Common myeloid progenitor, CD34-positive (primary cell): ENCODE measurements at regions not wholly inside any gene's neighbourhood (a gene's known extent, or its start where the extent isn't known, plus 50 kb on each side); places are given as distances from the start of the nearest gene placed in this dataset.

Source experiments
- CTCF ChIA-PET: fragments of 350-600 bp; sonication (Branson Sonifier 250); formaldehyde crosslinking; loops from one replicate; lab custom pipeline; 2021; ENCODE audit warnings: antibody characterized with exemption; lab: Charles Lee
- POLR2A ChIA-PET: fragments of 350-600 bp; sonication (Branson Sonifier 250); formaldehyde crosslinking; loops from one replicate; lab custom pipeline; 2021; ENCODE audit warnings: antibody characterized with exemption; lab: Charles Lee
- DNase-seq, 3 donors: peaks; one replicate each; pipeline versions ENCODE4 v3.0.0 to v3.0.0-alpha.2; 2013
- H3K27ac ChIP-seq, 2 experiments: 1 replicate in 1 of 2; 2 replicates in 1 of 2; pipeline ENCODE4 v1.7.0; 2013; ENCODE audit warnings: inconsistent platforms in 2 of 2, low read length in 2 of 2, mild to moderate bottlenecking in 2 of 2, low read depth in 1 of 2, moderate library complexity in 1 of 2; ENCODE audit not compliant: severe bottlenecking in 2 of 2, insufficient read depth in 1 of 2, poor library complexity in 1 of 2
- H3K27me3 ChIP-seq, 5 experiments: replicated peaks in 2 of 5; 1 replicate in 3 of 5; 2 replicates in 2 of 5; pipeline versions ENCODE4 v1.6.1 to v1.7.0; 2013; ENCODE audit warnings: low read length in 4 of 5, mild to moderate bottlenecking in 2 of 5, moderate library complexity in 2 of 5, inconsistent platforms in 1 of 5; ENCODE audit not compliant: insufficient read depth in 5 of 5, control insufficient read depth in 4 of 5
- H3K36me3 ChIP-seq, 4 experiments: 1 replicate in 2 of 4; 2 replicates in 2 of 4; pipeline versions ENCODE4 v1.6.1 to v1.7.0; 2013; ENCODE audit warnings: low read length in 3 of 4, control low read depth in 1 of 4, mild to moderate bottlenecking in 1 of 4; ENCODE audit not compliant: control insufficient read depth in 4 of 4, insufficient read depth in 4 of 4
- H3K4me1 ChIP-seq, 4 experiments: 1 replicate in 3 of 4; 2 replicates in 1 of 4; pipeline versions ENCODE4 v1.6.1 to v1.7.1; 2013; ENCODE audit warnings: low read length in 3 of 4, mild to moderate bottlenecking in 3 of 4, control low read depth in 1 of 4, inconsistent platforms in 1 of 4, moderate library complexity in 1 of 4; ENCODE audit not compliant: control insufficient read depth in 4 of 4, insufficient read depth in 4 of 4; ENCODE audit errors: control extremely low read depth in 1 of 4
- H3K4me3 ChIP-seq, 7 experiments: 1 replicate in 4 of 7; 2 replicates in 3 of 7; pipeline versions ENCODE4 v1.5.1 to v1.7.0; 2013; ENCODE audit warnings: mild to moderate bottlenecking in 7 of 7, low read length in 6 of 7, moderate library complexity in 6 of 7, inconsistent platforms in 2 of 7, low read depth in 2 of 7, control low read depth in 1 of 7; ENCODE audit not compliant: insufficient read depth in 4 of 7, control insufficient read depth in 1 of 7; ENCODE audit errors: extremely low read depth in 1 of 7
- H3K9me3 ChIP-seq, 5 experiments: 1 replicate in 4 of 5; 2 replicates in 1 of 5; pipeline versions ENCODE4 v1.6.1 to v1.7.1; 2013; ENCODE audit warnings: low read length in 4 of 5, mild to moderate bottlenecking in 2 of 5, inconsistent platforms in 1 of 5, low read depth in 1 of 5, moderate library complexity in 1 of 5; ENCODE audit not compliant: control insufficient read depth in 4 of 5, insufficient read depth in 2 of 5; ENCODE audit errors: control extremely low read depth in 1 of 5
- WGBS: methylation state at CpG from one replicate; pipeline ENCODE4 v1.1.5; 2013; ENCODE audit not compliant: insufficient coverage; 5-methylcytosine and 5-hydroxymethylcytosine counted together

- no peak overlapping the region for H3K4me3 ChIP-seq
- no peak for DNase-seq
- ChIA-PET CTCF (no interaction called here), POLR2A (no interaction called here)
- no peaks in the 10 kb centered on the region for H3K36me3 ChIP-seq
- H3K9me3 ChIP-seq: no peaks in the 10 kb centered on the region
- peaks cover 0 to 2% (median 0%) of the 10 kb centered on the region in 4 experiments for H3K4me1 ChIP-seq
- WGBS: 96% methylated on average over 2 of the region's 2 CpGs
- H3K27me3 ChIP-seq: no peaks in the 10 kb centered on the region
- H3K27ac ChIP-seq: no peak overlapping the region
These were observed 155.0 kb downstream of the OPN5 start for GRCh38 chr6:47936820-47937219.

- Histone ChIP-seq H3K36me3 (no peaks in the 10 kb centered on the region), H3K27ac (no peak overlapping the region), H3K4me1 (peaks cover 0 to 2% (median 0%) of the 10 kb centered on the region in 4 experiments), H3K9me3 (no peaks in the 10 kb centered on the region), H3K27me3 (no peaks in the 10 kb centered on the region), H3K4me3 (no peak overlapping the region)
- POLR2A ChIA-PET: no interaction called here
- DNase-seq: no peak
- WGBS: 6% methylated on average over 4 of the region's 6 CpGs
- CTCF ChIA-PET: interaction anchor here (1.6 kb wide), 1 partner anchor 14 kb away, joined by 3 read pairs; no protein-coding TSS in a partner anchor
These were observed 152.2 kb downstream of the OPN5 start for GRCh38 chr6:47934023-47934422.

GRCh38 chr6:47932575-47932974, 150.7 kb downstream of the OPN5 start:
- WGBS: 100% methylated on average over 4 of the region's 4 CpGs
- no peaks in the 10 kb centered on the region for H3K36me3 ChIP-seq
- no peak overlapping the region for H3K4me3 ChIP-seq
- DNase-seq: no peak
- peaks cover 0 to 2% (median 0%) of the 10 kb centered on the region in 4 experiments for H3K4me1 ChIP-seq
- H3K27me3 ChIP-seq: no peaks in the 10 kb centered on the region
- POLR2A ChIA-PET: no interaction called here
- no peak overlapping the region for H3K27ac ChIP-seq
- CTCF ChIA-PET: interaction anchor here (1.2 to 1.6 kb wide), 2 partner anchors 14 to 16 kb away, joined by 3 read pairs; no protein-coding TSS in a partner anchor
- no peaks in the 10 kb centered on the region for H3K9me3 ChIP-seq

GRCh38 chr6:47924001-47924400, 142.2 kb downstream of the OPN5 start:
- no peaks in the 10 kb centered on the region for H3K4me1 ChIP-seq
- WGBS: 87% methylated on average over 3 of the region's 3 CpGs
- H3K27ac ChIP-seq: no peak overlapping the region
- H3K27me3 ChIP-seq: no peaks in the 10 kb centered on the region
- no peak overlapping the region for H3K4me3 ChIP-seq
- no peaks in the 10 kb centered on the region for H3K36me3 ChIP-seq
- ChIA-PET POLR2A (no interaction called here), CTCF (no interaction called here)
- H3K9me3 ChIP-seq: no peaks in the 10 kb centered on the region
- DNase-seq: no peak

- Histone ChIP-seq H3K27me3 (no peaks in the 10 kb centered on the region), H3K27ac (no peak overlapping the region), H3K9me3 (no peaks in the 10 kb centered on the region), H3K36me3 (no peaks in the 10 kb centered on the region), H3K4me1 (no peaks in the 10 kb centered on the region), H3K4me3 (no peak overlapping the region)
- 94% methylated on average over 4 of the region's 4 CpGs for WGBS
- no peak for DNase-seq
- POLR2A ChIA-PET: no interaction called here
- CTCF ChIA-PET: no interaction called here
These were observed 140.6 kb downstream of the OPN5 start for GRCh38 chr6:47922391-47922790.

GRCh38 chr6:47919875-47920274, 138.0 kb downstream of the OPN5 start:
- H3K4me3 ChIP-seq: no peak overlapping the region
- no peak for DNase-seq
- H3K4me1 ChIP-seq: no peaks in the 10 kb centered on the region
- WGBS: 87% methylated on average over 3 of the region's 3 CpGs
- H3K9me3 ChIP-seq: no peaks in the 10 kb centered on the region
- CTCF ChIA-PET: no interaction called here
- POLR2A ChIA-PET: no interaction called here
- no peaks in the 10 kb centered on the region for H3K27me3 ChIP-seq
- H3K36me3 ChIP-seq: no peaks in the 10 kb centered on the region
- H3K27ac ChIP-seq: no peak overlapping the region

- H3K36me3 ChIP-seq: no peaks in the 10 kb centered on the region
- H3K4me1 ChIP-seq: no peaks in the 10 kb centered on the region
- no peak for DNase-seq
- H3K27me3 ChIP-seq: no peaks in the 10 kb centered on the region
- no peaks in the 10 kb centered on the region for H3K9me3 ChIP-seq
- H3K4me3 ChIP-seq: no peak overlapping the region
- H3K27ac ChIP-seq: no peak overlapping the region
- ChIA-PET POLR2A (no interaction called here), CTCF (no interaction called here)
- 64% methylated on average over 2 of the region's 3 CpGs for WGBS
These were observed 136.0 kb downstream of the OPN5 start for GRCh38 chr6:47917811-47918210.
